ENCODE measurements at regions not wholly inside any gene's neighbourhood (a gene's known extent, or its start where the extent isn't known, plus 50 kb on each side); places are given as distances from the start of the nearest gene placed in this dataset.

DNA sequence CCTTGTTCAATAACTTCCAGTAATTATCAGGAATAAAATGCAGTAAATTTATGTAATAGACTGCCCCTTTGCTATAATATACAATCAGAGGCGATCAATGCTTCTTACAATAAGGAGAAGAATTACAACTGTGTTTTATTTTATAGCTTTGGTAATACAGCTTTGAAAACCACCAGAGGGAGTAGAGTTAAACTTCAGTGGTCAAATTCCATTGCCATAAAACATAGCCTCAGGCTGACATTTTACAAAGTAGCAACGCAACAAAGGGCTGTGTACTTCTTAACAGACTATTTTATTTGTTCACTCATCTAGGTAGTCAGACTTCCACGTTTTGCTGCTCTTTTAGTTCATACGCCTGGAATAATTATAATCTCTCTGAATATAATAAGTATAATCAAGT lies 58.5 kb downstream of the TEX13C start:
- no peaks in the 10 kb centered on the region for H3K36me3 ChIP-seq (ENCODE audit: control insufficient read depth, low read depth, low read length)
- H3K9me3 ChIP-seq (ENCODE audit: control insufficient read depth, low read depth, low read length) = peaks cover 14% of the 10 kb centered on the region
- no peaks in the 10 kb centered on the region for H3K4me1 ChIP-seq (ENCODE audit: control insufficient read depth, low read depth, low read length)
- no peaks in the 10 kb centered on the region for H3K27me3 ChIP-seq (ENCODE audit: control insufficient read depth, insufficient read depth, low read length)
- no peak overlapping the region for H3K27ac ChIP-seq (ENCODE audit: low read length)
- H3K9ac ChIP-seq (ENCODE audit: low read length) = no peak overlapping the region
- H3K4me3 ChIP-seq (ENCODE audit: low read length) = no peak overlapping the region

DNA sequence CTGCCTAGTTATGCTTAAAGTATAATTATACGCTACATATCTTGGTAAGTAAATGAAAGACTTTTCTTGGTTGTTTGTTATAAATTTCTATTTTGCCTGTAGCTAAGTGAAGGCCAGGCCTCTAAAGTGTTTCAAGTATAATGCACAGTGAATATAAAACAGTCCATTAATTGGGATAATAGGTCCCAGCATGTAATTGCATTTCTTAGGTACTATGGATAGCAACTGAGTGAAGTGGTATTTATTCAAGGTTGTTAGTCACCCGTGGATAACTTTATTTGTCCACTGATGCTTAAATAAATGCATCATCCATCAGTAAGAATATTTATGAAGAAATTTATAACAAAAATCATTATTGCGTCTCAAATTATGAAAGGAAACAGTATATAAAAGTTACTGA lies 59.1 kb downstream of the TEX13C start:
- peaks cover 14% of the 10 kb centered on the region for H3K9me3 ChIP-seq (ENCODE audit: control insufficient read depth, low read depth, low read length)
- no peak overlapping the region for H3K4me3 ChIP-seq (ENCODE audit: low read length)
- H3K27ac ChIP-seq (ENCODE audit: low read length) = no peak overlapping the region
- no peak overlapping the region for H3K9ac ChIP-seq (ENCODE audit: low read length)
- H3K27me3 ChIP-seq (ENCODE audit: control insufficient read depth, insufficient read depth, low read length) = no peaks in the 10 kb centered on the region
- no peaks in the 10 kb centered on the region for H3K4me1 ChIP-seq (ENCODE audit: control insufficient read depth, low read depth, low read length)
- no peaks in the 10 kb centered on the region for H3K36me3 ChIP-seq (ENCODE audit: control insufficient read depth, low read depth, low read length)

DNA sequence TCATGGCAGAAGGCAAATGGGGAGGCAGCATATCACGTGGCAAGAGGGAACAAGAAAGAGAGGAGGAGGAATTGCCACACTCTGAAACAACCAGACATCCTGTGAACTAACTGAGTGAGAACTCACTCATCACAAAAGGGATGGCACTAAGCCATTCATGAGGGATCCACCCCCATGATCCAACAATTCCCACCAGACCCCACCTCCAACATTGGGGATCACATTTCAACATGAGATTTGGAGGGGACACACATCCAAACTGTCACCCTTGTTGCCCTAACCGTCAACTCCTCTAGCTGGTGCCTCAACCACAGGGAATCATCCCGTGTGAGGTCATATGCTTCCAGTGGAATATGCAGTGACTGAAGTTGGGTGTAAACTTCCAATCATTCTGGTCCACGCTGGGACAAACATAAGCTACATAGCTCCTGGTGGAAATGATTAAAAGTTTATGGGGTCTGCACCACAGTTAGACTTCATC lies 62.5 kb downstream of the TEX13C start:
- Histone ChIP-seq H3K4me3 (ENCODE audit: low read length) (no peak overlapping the region), H3K9me3 (ENCODE audit: control insufficient read depth, low read depth, low read length) (peaks cover 8% of the 10 kb centered on the region), H3K36me3 (ENCODE audit: control insufficient read depth, low read depth, low read length) (peaks cover 18% of the 10 kb centered on the region), H3K9ac (ENCODE audit: low read length) (no peak overlapping the region), H3K27ac (ENCODE audit: low read length) (no peak overlapping the region), H3K4me1 (ENCODE audit: control insufficient read depth, low read depth, low read length) (no peaks in the 10 kb centered on the region), H3K27me3 (ENCODE audit: control insufficient read depth, insufficient read depth, low read length) (no peaks in the 10 kb centered on the region)

DNA sequence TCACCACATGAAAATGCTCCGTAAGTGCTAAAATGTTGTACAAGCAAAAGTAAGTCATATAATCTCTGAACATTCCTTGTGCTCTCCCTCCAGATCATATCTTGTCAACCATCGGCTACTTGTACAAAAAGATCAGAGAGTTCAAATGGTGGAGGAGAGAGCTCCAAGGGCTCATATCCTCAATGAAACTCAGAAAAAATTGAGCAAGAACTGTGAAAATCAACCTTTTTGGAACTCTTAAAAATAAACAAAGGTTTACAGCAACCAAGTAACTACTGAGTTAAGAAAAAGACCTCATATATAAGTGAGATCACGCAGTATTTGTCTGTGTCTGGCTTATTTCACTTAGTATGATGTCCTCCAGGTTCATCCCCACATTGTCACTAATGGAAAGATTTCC lies 63.2 kb downstream of the TEX13C start:
- Histone ChIP-seq H3K36me3 (ENCODE audit: control insufficient read depth, low read depth, low read length) (peaks cover 22% of the 10 kb centered on the region), H3K27ac (ENCODE audit: low read length) (no peak overlapping the region), H3K27me3 (ENCODE audit: control insufficient read depth, insufficient read depth, low read length) (no peaks in the 10 kb centered on the region), H3K9me3 (ENCODE audit: control insufficient read depth, low read depth, low read length) (peaks cover 8% of the 10 kb centered on the region), H3K4me1 (ENCODE audit: control insufficient read depth, low read depth, low read length) (no peaks in the 10 kb centered on the region), H3K9ac (ENCODE audit: low read length) (no peak overlapping the region), H3K4me3 (ENCODE audit: low read length) (no peak overlapping the region)

DNA sequence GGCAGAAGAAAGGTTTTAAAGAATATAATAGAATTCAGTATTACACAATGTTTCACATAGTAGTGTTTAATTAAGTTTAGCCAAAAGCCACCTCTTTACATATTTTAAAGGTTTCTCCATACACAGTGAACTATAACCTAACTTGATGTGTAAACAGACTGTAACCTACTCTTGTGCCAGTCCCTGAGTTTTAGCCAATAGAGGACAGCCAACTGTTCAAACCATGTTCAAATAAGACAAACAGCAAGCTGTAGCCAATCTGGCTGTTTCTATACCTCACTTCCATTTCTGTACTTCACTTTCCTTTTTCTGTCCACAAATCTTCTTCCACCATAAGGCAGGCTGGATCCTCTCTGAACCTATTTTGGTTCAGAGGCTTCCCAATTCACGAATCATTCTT lies 65.2 kb downstream of the TEX13C start:
- peaks cover 30% of the 10 kb centered on the region for H3K36me3 ChIP-seq (ENCODE audit: control insufficient read depth, low read depth, low read length)
- no peak overlapping the region for H3K27ac ChIP-seq (ENCODE audit: low read length)
- no peak overlapping the region for H3K4me3 ChIP-seq (ENCODE audit: low read length)
- H3K9me3 ChIP-seq (ENCODE audit: control insufficient read depth, low read depth, low read length) = peaks cover 8% of the 10 kb centered on the region
- H3K9ac ChIP-seq (ENCODE audit: low read length) = no peak overlapping the region
- H3K27me3 ChIP-seq (ENCODE audit: control insufficient read depth, insufficient read depth, low read length) = no peaks in the 10 kb centered on the region
- H3K4me1 ChIP-seq (ENCODE audit: control insufficient read depth, low read depth, low read length) = no peaks in the 10 kb centered on the region

DNA sequence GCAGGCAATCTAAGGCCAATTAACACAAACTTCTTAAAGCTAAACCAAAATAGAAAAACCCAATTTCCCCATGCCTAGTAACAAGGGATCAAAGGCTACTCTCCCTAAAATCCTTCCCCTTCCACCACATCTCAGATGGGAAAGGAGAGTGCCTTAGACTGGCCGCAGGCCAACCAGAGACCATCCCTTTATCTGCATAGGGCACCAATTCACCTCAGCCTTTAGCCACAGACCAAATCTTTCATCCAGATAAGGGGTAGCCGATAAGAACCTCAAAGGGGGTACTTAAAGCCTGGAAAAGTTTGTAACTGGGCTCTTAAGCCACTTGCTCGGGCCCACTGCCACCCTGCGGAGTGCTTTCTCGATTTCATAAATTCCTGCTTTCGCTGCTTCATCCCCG lies 68.3 kb downstream of the TEX13C start:
- Histone ChIP-seq H3K9ac (ENCODE audit: low read length) (no peak overlapping the region), H3K27me3 (ENCODE audit: control insufficient read depth, insufficient read depth, low read length) (no peaks in the 10 kb centered on the region), H3K36me3 (ENCODE audit: control insufficient read depth, low read depth, low read length) (peaks cover 34% of the 10 kb centered on the region), H3K4me1 (ENCODE audit: control insufficient read depth, low read depth, low read length) (no peaks in the 10 kb centered on the region), H3K9me3 (ENCODE audit: control insufficient read depth, low read depth, low read length) (peaks cover 3% of the 10 kb centered on the region), H3K27ac (ENCODE audit: low read length) (no peak overlapping the region), H3K4me3 (ENCODE audit: low read length) (peak overlapping the region; percentile 50)

DNA sequence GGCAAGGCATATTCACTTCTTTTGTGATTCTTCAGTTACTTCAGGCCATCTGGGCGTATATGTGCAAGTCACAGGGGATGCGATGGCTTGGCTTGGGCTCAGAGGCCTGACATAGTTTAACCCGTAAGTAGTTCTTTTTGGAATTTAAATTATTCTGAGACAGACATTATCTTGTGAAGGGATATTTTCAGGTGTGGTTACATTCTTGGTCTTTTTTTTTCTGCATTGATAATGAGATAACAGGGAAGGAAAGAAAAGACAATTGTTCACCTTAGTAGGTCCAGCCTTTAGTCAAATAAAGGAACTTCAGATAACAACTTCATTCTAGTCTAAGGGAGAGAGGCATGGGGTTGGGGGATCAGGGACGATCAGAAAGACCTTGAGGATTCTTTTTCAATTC lies 74.8 kb downstream of the TEX13C start:
- Histone ChIP-seq H3K4me1 (ENCODE audit: control insufficient read depth, low read depth, low read length) (peaks cover 8% of the 10 kb centered on the region), H3K9ac (ENCODE audit: low read length) (peak overlapping the region; percentile 53), H3K9me3 (ENCODE audit: control insufficient read depth, low read depth, low read length) (no peaks in the 10 kb centered on the region), H3K27me3 (ENCODE audit: control insufficient read depth, insufficient read depth, low read length) (no peaks in the 10 kb centered on the region), H3K36me3 (ENCODE audit: control insufficient read depth, low read depth, low read length) (peaks cover 4% of the 10 kb centered on the region), H3K27ac (ENCODE audit: low read length) (peak overlapping the region; percentile 42), H3K4me3 (ENCODE audit: low read length) (peak overlapping the region; percentile 59)

DNA sequence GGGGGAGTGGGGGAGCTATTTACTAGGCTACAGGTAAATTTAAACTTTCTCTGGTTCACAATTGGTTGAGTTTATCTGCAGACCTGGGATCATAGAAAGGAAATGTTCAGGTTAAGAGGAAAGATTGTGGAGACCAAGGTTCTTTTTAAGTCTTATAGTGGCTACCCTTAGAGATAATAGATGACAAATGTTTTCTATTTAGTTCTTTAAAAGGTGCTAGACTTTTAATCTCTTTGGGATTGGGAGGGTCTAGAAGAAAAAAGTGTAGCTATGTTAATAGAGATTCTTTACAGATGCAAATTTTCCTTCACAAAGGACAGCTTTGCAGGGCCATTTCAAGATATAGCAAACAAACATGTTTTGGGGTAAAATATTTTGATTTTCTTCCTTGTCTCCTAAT lies 76.0 kb downstream of the TEX13C start:
- Histone ChIP-seq H3K9ac (ENCODE audit: low read length) (peak overlapping the region; percentile 53), H3K27ac (ENCODE audit: low read length) (peak overlapping the region; percentile 42), H3K27me3 (ENCODE audit: control insufficient read depth, insufficient read depth, low read length) (no peaks in the 10 kb centered on the region), H3K9me3 (ENCODE audit: control insufficient read depth, low read depth, low read length) (peaks cover 4% of the 10 kb centered on the region), H3K36me3 (ENCODE audit: control insufficient read depth, low read depth, low read length) (peaks cover 4% of the 10 kb centered on the region), H3K4me3 (ENCODE audit: low read length) (peak overlapping the region; percentile 59), H3K4me1 (ENCODE audit: control insufficient read depth, low read depth, low read length) (peaks cover 8% of the 10 kb centered on the region)

DNA sequence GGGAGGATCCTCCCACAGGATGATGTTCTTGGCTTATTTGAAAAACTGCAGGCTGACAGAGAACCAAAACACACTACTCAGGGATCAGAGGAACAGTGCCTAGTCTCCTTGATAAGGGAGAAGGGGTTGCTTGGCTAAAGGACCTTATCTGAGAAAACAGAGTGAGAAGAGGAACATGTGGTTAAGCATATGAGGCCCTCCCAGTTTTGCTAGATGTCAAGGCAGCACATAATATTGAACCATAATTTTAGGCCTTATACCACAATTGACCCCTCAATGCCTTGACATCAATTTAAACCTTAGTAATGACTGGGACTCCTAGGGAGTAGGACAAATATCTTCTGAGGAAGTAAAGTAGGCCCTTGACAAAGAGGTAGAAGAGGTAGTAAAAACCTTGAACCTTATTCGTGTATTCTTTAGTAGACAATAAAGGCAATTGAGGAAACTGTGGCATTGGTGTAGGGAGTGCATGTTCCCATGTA lies 79.3 kb downstream of the TEX13C start:
- Histone ChIP-seq H3K27ac (ENCODE audit: low read length) (no peak overlapping the region), H3K27me3 (ENCODE audit: control insufficient read depth, insufficient read depth, low read length) (no peaks in the 10 kb centered on the region), H3K36me3 (ENCODE audit: control insufficient read depth, low read depth, low read length) (no peaks in the 10 kb centered on the region), H3K9ac (ENCODE audit: low read length) (no peak overlapping the region), H3K4me1 (ENCODE audit: control insufficient read depth, low read depth, low read length) (peaks cover 8% of the 10 kb centered on the region), H3K4me3 (ENCODE audit: low read length) (no peak overlapping the region), H3K9me3 (ENCODE audit: control insufficient read depth, low read depth, low read length) (peaks cover 8% of the 10 kb centered on the region)

DNA sequence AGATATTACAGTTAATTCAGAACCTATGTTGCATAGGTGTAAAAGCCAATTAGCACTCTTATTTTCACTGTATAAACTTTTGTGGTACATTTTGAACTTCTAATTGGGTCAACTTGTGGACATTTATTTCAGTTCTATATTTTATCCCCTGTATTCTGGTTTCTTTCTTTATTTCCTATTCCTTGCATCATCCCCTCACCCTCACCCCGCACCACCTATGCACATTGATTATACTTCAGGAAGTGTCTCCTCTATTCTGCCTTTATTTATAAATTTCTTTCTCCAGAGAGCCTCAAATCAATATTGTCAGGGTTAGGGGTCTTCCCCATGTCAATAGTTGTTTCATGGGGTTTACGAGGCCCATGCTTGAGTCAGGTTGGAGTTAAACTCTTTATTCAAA lies 83.1 kb downstream of the TEX13C start:
- Histone ChIP-seq H3K4me1 (ENCODE audit: control insufficient read depth, low read depth, low read length) (no peaks in the 10 kb centered on the region), H3K4me3 (ENCODE audit: low read length) (no peak overlapping the region), H3K36me3 (ENCODE audit: control insufficient read depth, low read depth, low read length) (no peaks in the 10 kb centered on the region), H3K27ac (ENCODE audit: low read length) (no peak overlapping the region), H3K9me3 (ENCODE audit: control insufficient read depth, low read depth, low read length) (peaks cover 21% of the 10 kb centered on the region), H3K9ac (ENCODE audit: low read length) (no peak overlapping the region), H3K27me3 (ENCODE audit: control insufficient read depth, insufficient read depth, low read length) (no peaks in the 10 kb centered on the region)

DNA sequence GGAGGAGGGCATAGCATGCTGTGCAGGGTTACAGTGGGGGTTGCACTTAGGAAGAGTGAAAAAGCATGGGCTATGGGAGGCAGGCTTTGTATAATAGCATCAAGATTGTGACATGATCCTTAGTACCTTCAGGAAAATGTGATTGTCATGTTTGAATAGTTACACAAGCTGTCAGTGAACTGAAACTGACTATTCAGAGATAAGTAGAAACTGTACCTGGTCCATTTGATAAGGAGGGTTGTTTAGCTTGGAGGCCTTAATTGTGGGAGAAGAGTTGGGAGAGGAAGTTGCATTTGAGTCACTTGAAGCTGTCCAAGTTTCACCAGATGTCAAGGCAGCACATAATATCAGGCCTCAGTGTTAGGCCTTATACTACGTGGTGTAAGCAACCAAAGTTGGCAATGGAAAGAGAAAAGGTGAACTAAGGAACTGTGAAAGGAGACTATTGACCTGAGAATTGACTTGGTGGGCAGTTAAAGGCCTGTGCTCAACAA lies 85.0 kb downstream of the TEX13C start:
- Histone ChIP-seq H3K9me3 (ENCODE audit: control insufficient read depth, low read depth, low read length) (peaks cover 23% of the 10 kb centered on the region), H3K36me3 (ENCODE audit: control insufficient read depth, low read depth, low read length) (no peaks in the 10 kb centered on the region), H3K27ac (ENCODE audit: low read length) (no peak overlapping the region), H3K27me3 (ENCODE audit: control insufficient read depth, insufficient read depth, low read length) (no peaks in the 10 kb centered on the region), H3K9ac (ENCODE audit: low read length) (no peak overlapping the region), H3K4me3 (ENCODE audit: low read length) (no peak overlapping the region), H3K4me1 (ENCODE audit: control insufficient read depth, low read depth, low read length) (no peaks in the 10 kb centered on the region)

DNA sequence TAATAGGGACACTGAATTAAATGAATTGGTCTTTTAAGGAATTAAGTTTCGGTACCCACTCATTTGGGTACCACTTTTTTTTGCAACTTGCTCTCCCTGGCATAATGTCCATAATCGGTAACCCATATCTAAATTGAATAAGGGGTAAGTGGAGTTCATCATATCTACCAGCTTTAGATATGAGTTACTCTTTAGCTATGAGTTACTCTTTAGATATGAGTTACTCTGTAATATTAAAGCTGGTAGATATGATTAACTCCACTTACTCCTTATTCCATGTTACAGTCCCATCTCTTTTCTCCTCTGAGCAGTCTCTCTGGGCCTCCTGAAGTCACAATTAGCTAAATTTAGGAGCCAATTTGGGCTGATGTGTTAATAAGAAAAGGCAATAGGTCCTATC lies 85.7 kb downstream of the TEX13C start:
- Histone ChIP-seq H3K36me3 (ENCODE audit: control insufficient read depth, low read depth, low read length) (no peaks in the 10 kb centered on the region), H3K9ac (ENCODE audit: low read length) (no peak overlapping the region), H3K4me3 (ENCODE audit: low read length) (no peak overlapping the region), H3K27me3 (ENCODE audit: control insufficient read depth, insufficient read depth, low read length) (no peaks in the 10 kb centered on the region), H3K27ac (ENCODE audit: low read length) (no peak overlapping the region), H3K9me3 (ENCODE audit: control insufficient read depth, low read depth, low read length) (peaks cover 21% of the 10 kb centered on the region), H3K4me1 (ENCODE audit: control insufficient read depth, low read depth, low read length) (no peaks in the 10 kb centered on the region)

Measured in iPS-18a (cell line).